H1 (cell line): ENCODE measurements at regions not wholly inside any gene's neighbourhood (a gene's known extent, or its start where the extent isn't known, plus 50 kb on each side); places are given as distances from the start of the nearest gene placed in this dataset.
"Not testable (repeated sequence)": the region's sequence is repeated elsewhere in the genome, so short reads cannot be mapped to it uniquely, and the experiment has no call there.

Experiments used
- CTCF ChIA-PET: fragments of 300-600 bp; sonication (Branson Sonifier 250); formaldehyde crosslinking; loops from one replicate; lab custom pipeline; 2021; ENCODE audit not compliant: partially characterized antibody; lab: Charles Lee
- POLR2A ChIA-PET: fragments of 300-600 bp; sonication (Branson Sonifier 250); formaldehyde crosslinking; loops from one replicate; lab custom pipeline; 2021; ENCODE audit warnings: inconsistent platforms; ENCODE audit not compliant: partially characterized antibody; lab: Charles Lee
- DNase-seq, 2 experiments: peaks; one replicate each; pipeline versions ENCODE4 v3.0.0 to v3.0.0-alpha.2; 2010 to 2022; ENCODE audit warnings: low spot score in 2 of 2, low read depth in 1 of 2, mixed read lengths in 1 of 2
- FAIRE-seq: peaks from 2 replicates; lab custom pipeline; 2011; peaks lifted over from hg19 to GRCh38; lab: Jason Lieb, UNC
- H2AFZ ChIP-seq: 2 replicates; pipeline ENCODE4 v1.8.1; 2012; ENCODE audit warnings: low read length, inconsistent platforms
- H2AK5ac ChIP-seq: 2 replicates; pipeline ENCODE4 v1.6.1; 2013; ENCODE audit warnings: low read depth, low read length
- H2BK120ac ChIP-seq: replicated peaks from 2 replicates; pipeline ENCODE3; 2013; ENCODE audit warnings: low read depth, low read length, inconsistent platforms
- H2BK12ac ChIP-seq: 2 replicates; pipeline ENCODE4 v1.6.1; 2013; ENCODE audit warnings: low read depth, low read length
- H2BK15ac ChIP-seq: 2 replicates; pipeline ENCODE4 v1.6.1; 2013; ENCODE audit warnings: low read length
- H2BK20ac ChIP-seq: 2 replicates; pipeline ENCODE4 v1.6.1; 2013; ENCODE audit warnings: low read length
- H2BK5ac ChIP-seq: 2 replicates; pipeline ENCODE4 v1.6.1; 2013; ENCODE audit warnings: low read depth, low read length
- H3K14ac ChIP-seq: 2 replicates; pipeline ENCODE4 v1.6.1; 2013; ENCODE audit warnings: inconsistent platforms; ENCODE audit not compliant: insufficient read length
- H3K18ac ChIP-seq: 2 replicates; pipeline ENCODE4 v1.6.1; 2013; ENCODE audit warnings: low read length; ENCODE audit errors: extremely low read depth
- H3K23ac ChIP-seq: 2 replicates; pipeline ENCODE4 v1.6.1; 2013; ENCODE audit warnings: inconsistent platforms; ENCODE audit not compliant: insufficient read length
- H3K23me2 ChIP-seq: 2 replicates; pipeline ENCODE4 v1.6.1; 2013; ENCODE audit warnings: low read depth, low read length
- H3K27ac ChIP-seq: 2 replicates; pipeline ENCODE4 v1.6.1; 2011; ENCODE audit warnings: low read depth, low read length, inconsistent platforms
- H3K27me3 ChIP-seq, 4 experiments: replicated peaks in 1 of 4; 1 replicate in 1 of 4; 2 replicates in 3 of 4; pipeline versions ENCODE4 v1.6.1 to v1.8.1; 2011 to 2013; ENCODE audit warnings: low read length in 3 of 4, mild to moderate bottlenecking in 3 of 4, inconsistent platforms in 2 of 4, mixed read lengths in 2 of 4, moderate library complexity in 1 of 4; ENCODE audit not compliant: control insufficient read depth in 3 of 4, insufficient read depth in 3 of 4; ENCODE audit errors: extremely low read depth in 1 of 4
- H3K36me3 ChIP-seq, 4 experiments: 2 replicates each; pipeline versions ENCODE4 v1.6.1 to v1.8.1; 2011 to 2013; ENCODE audit warnings: mild to moderate bottlenecking in 4 of 4, low read length in 3 of 4, moderate library complexity in 2 of 4, control low read depth in 1 of 4, inconsistent platforms in 1 of 4; ENCODE audit not compliant: insufficient read depth in 4 of 4, control insufficient read depth in 2 of 4
- H3K4ac ChIP-seq: replicated peaks from 2 replicates; pipeline ENCODE3; 2013; ENCODE audit warnings: low read length, low read depth, mixed read lengths, inconsistent platforms; ENCODE audit not compliant: insufficient read length
- H3K4me1 ChIP-seq, 4 experiments: replicated peaks in 1 of 4; 1 replicate in 1 of 4; 2 replicates in 3 of 4; pipeline versions ENCODE4 v1.6.1 to v1.8.1; 2011 to 2013; ENCODE audit warnings: low read length in 3 of 4, inconsistent platforms in 2 of 4, mixed read lengths in 1 of 4; ENCODE audit not compliant: insufficient read depth in 4 of 4, control insufficient read depth in 3 of 4
- H3K4me2 ChIP-seq, 2 experiments: 2 replicates each; pipeline versions ENCODE4 v1.6.1 to v1.8.1; 2011 to 2013; ENCODE audit warnings: low read depth in 2 of 2, low read length in 2 of 2, control low read depth in 1 of 2, inconsistent platforms in 1 of 2, mild to moderate bottlenecking in 1 of 2; ENCODE audit not compliant: insufficient read depth in 1 of 2
- H3K4me3 ChIP-seq, 4 experiments: fragments of 200-600, 300-600 bp in 1 of 4; sonication (generic), shearing (Covaris generic), sonication (Bioruptor Twin) in 1 of 4; 2 replicates each; pipeline versions ENCODE4 v1.5.1 to v1.8.1; 2011 to 2016; ENCODE audit warnings: low read length in 4 of 4, low read depth in 3 of 4, control low read depth in 2 of 4, inconsistent platforms in 2 of 4, mild to moderate bottlenecking in 2 of 4, mixed read lengths in 1 of 4, moderate library complexity in 1 of 4; ENCODE audit not compliant: insufficient read depth in 2 of 4; ENCODE audit errors: extremely low read depth in 1 of 4
- H3K56ac ChIP-seq: replicated peaks from 2 replicates; pipeline ENCODE3; 2013; ENCODE audit warnings: low read depth, mild to moderate bottlenecking, mixed read lengths, low read length, inconsistent platforms; ENCODE audit not compliant: insufficient read length
- H3K79me1 ChIP-seq: 2 replicates; pipeline ENCODE4 v1.6.1; 2013; ENCODE audit warnings: low read depth, low read length, control low read depth
- H3K79me2 ChIP-seq, 2 experiments: 2 replicates each; pipeline versions ENCODE4 v1.6.1 to v1.8.1; 2012 to 2013; ENCODE audit warnings: low read length in 2 of 2, mild to moderate bottlenecking in 2 of 2, inconsistent platforms in 1 of 2; ENCODE audit not compliant: insufficient read depth in 2 of 2, control insufficient read depth in 1 of 2
- H3K9ac ChIP-seq, 4 experiments: replicated peaks in 1 of 4; 1 replicate in 1 of 4; 2 replicates in 3 of 4; pipeline versions ENCODE4 v1.6.1 to v1.8.1; 2011 to 2013; ENCODE audit warnings: low read depth in 3 of 4, low read length in 3 of 4, control low read depth in 2 of 4, mild to moderate bottlenecking in 2 of 4, moderate library complexity in 2 of 4, inconsistent platforms in 1 of 4; ENCODE audit errors: extremely low read depth in 1 of 4
- H3K9me3 ChIP-seq, 2 experiments: 2 replicates each; pipeline versions ENCODE4 v1.6.1 to v1.8.1; 2012 to 2013; ENCODE audit warnings: mild to moderate bottlenecking in 2 of 2, moderate library complexity in 2 of 2, control low read depth in 1 of 2, inconsistent platforms in 1 of 2, low read depth in 1 of 2, low read length in 1 of 2, mixed read lengths in 1 of 2; ENCODE audit not compliant: insufficient read depth in 2 of 2
- H4K20me1 ChIP-seq, 2 experiments: replicated peaks in 1 of 2; 2 replicates each; pipeline versions ENCODE3 to v1.8.1; 2011 to 2013; ENCODE audit warnings: inconsistent platforms in 2 of 2, low read length in 2 of 2, mild to moderate bottlenecking in 1 of 2; ENCODE audit not compliant: insufficient read depth in 2 of 2, control insufficient read depth in 1 of 2
- H4K5ac ChIP-seq: 2 replicates; pipeline ENCODE4 v1.6.1; 2013; ENCODE audit warnings: low read length, low read depth, mixed read lengths, inconsistent platforms; ENCODE audit not compliant: insufficient read length
- H4K8ac ChIP-seq: 2 replicates; pipeline ENCODE4 v1.8.0; 2013; ENCODE audit warnings: mild to moderate bottlenecking, moderate library complexity, low read length, inconsistent platforms; ENCODE audit not compliant: insufficient read depth; ENCODE audit errors: extremely low read depth
- H4K91ac ChIP-seq: replicated peaks from 2 replicates; pipeline ENCODE3; 2013; ENCODE audit warnings: low read length, mixed read lengths, inconsistent platforms; ENCODE audit not compliant: insufficient read length
- WGBS, 2 experiments: shearing (Covaris generic) in 1 of 2; methylation state at CpG; one replicate each; pipeline versions ENCODE4 v1.1.6 to v1.1.7; 2013 to 2015; ENCODE audit warnings: low lambda C conversion rate in 2 of 2, mixed read lengths in 2 of 2, inconsistent platforms in 1 of 2, low coverage in 1 of 2, missing lambda C conversion rate in 1 of 2; ENCODE audit not compliant: insufficient replicate concordance in 2 of 2, insufficient coverage in 1 of 2, insufficient read length in 1 of 2; ENCODE audit errors: extremely low coverage in 1 of 2, missing lambda C conversion rate in 1 of 2; 5-methylcytosine and 5-hydroxymethylcytosine counted together

DNA sequence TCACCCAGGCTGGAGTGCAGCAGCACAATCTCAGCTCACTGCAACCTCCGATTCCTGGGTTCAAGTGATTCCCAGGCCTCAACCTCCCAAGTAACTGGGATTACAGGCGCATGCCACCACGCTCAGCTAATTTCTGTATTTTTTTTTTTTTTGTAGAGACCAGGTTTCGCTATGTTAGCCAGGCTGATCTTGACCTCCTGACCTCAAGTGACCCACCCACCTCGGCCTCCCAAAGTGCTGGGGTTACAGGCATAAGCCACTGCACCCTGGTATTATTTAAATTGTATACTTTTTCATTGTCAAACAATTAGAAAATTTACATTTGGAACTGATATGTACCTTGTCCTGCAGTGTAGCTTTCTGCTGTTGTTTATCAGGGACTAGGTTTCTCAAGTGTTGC lies 111.3 kb upstream of the ZSWIM2 start:
- H3K4me1 ChIP-seq, H3K56ac ChIP-seq, H3K4ac ChIP-seq, H4K5ac ChIP-seq, H2BK20ac ChIP-seq, FAIRE-seq, H4K91ac ChIP-seq, H2BK15ac ChIP-seq, H3K23ac ChIP-seq, H3K4me3 ChIP-seq, POLR2A ChIA-PET, H2BK12ac ChIP-seq, H2BK120ac ChIP-seq, H3K27me3 ChIP-seq, H3K23me2 ChIP-seq, H3K79me2 ChIP-seq, H4K8ac ChIP-seq, H3K4me2 ChIP-seq, DNase-seq, H4K20me1 ChIP-seq, H2AFZ ChIP-seq, H2AK5ac ChIP-seq, H3K27ac ChIP-seq, H3K9me3 ChIP-seq, H3K79me1 ChIP-seq, H3K9ac ChIP-seq, H3K18ac ChIP-seq, H3K36me3 ChIP-seq, H3K14ac ChIP-seq, H2BK5ac ChIP-seq: not testable (repeated sequence)
- 98% methylated on average over 5 of the region's 5 CpGs; no CpG with 5 or more reads in 1 of the 2 experiments for WGBS, 2 experiments
- CTCF ChIA-PET, result interaction anchor here (0.6 kb wide), 1 partner anchor 448 kb away, joined by 3 read pairs; no protein-coding TSS in a partner anchor
